GM19467 (cell line): ENCODE measurements at regions not wholly inside any gene's neighbourhood (a gene's known extent, or its start where the extent isn't known, plus 50 kb on each side); places are given as distances from the start of the nearest gene placed in this dataset.
"Not testable (repeated sequence)": the region's sequence is repeated elsewhere in the genome, so short reads cannot be mapped to it uniquely, and the experiment has no call there.

Experiments
- ATAC-seq: cut with Tn5 transposase; IDR thresholded peaks from one replicate; pipeline ENCODE4 v1.9.1; 2021; ENCODE audit warnings: mild to moderate bottlenecking, moderate library complexity; ENCODE audit not compliant: unreplicated experiment

- ATAC-seq, result no peak
Observed at GRCh38 chrX:8027827-8028226, 100.6 kb upstream of the PNPLA4 start.

- no peak for ATAC-seq
Observed at GRCh38 chrX:8025705-8026104, 98.5 kb upstream of the PNPLA4 start.

GRCh38 chrX:8018934-8019333 lies 91.7 kb upstream of the PNPLA4 start:
- no peak for ATAC-seq

- ATAC-seq, result no peak
Observed at GRCh38 chrX:8010105-8010504, 82.9 kb upstream of the PNPLA4 start.

- ATAC-seq, result no peak
Observed at GRCh38 chrX:8005678-8006347, 78.6 kb upstream of the PNPLA4 start.

DNA sequence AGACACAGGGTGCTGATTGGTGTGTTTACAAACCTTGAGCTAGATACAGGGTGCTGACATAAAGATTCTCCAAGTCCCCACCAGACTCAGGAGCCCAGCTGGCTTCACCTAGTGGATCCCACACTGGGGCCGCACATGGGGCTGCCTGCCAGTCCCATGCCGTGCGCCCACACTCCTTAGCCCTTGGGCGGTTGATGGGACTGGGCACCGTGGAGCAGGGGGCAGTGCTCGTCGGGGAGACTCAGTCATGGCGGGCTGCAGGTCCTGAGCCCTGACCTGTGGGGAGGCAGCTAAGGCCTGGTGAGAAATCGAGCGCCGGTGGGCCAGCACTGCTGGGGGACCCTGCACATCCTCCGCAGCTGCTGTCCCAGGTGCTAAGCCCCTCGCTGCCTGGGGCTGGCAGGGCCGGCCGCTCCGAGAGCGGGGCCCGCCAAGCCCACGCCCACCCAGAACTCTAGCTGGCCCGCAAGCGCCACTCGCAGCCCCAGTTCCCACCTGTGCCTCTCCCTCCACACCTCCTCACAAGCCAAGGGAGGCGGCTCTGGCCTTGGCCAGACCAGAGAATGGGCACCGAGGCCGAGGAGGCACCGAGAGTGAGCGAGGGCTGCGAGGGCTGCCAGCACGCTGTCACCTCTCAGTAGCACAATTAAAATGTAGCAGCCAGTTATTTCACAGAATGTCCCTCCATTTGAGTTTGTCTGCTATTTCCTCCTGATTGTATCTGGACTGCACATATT lies 76.1 kb upstream of the PNPLA4 start:
- ATAC-seq, result no peak

- ATAC-seq, result no peak
Observed at GRCh38 chrX:7996851-7997250, 69.6 kb upstream of the PNPLA4 start.

- ATAC-seq, result peak; percentile 71
Observed at GRCh38 chrX:7996414-7996813, 69.2 kb upstream of the PNPLA4 start.

- ATAC-seq, result no peak
Observed at GRCh38 chrX:7993873-7994272, 66.7 kb upstream of the PNPLA4 start.

DNA sequence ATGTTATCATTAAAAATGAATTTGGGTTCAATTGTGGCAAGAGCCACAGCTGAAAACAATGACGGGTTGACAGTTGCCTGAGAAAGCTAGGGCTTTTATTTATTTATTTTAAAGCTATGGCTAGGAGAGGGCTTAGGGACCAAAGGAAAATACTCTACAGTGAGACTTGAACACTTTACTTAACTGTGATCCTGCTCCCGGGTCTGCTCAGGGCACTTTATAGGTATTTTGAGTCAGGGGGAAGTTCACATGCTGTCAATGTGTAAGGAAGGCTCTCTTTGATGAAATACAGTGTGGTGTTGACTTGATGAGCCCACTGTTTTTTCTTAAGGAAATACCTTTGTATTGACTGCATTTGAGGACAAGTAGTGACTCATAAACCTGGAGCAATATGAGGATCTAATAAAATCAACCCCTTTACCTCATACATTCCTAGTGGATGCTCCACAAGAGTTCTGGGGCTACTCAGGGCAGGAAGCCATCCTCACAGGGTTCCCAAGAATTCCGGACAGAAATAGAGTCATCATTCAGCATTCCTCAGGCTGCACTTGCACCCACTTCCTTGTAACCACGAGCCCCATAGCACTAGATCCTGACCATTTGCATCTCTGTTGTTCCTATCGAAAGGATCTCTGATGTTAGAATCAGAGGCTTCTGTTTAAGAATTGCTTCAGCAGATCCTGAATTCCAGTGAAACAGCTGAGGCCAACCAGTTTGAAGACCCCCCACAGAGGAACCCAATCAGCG lies 61.0 kb upstream of the PNPLA4 start:
- ATAC-seq, result not testable (repeated sequence)

- no peak for ATAC-seq
Observed at GRCh38 chrX:7987160-7988012, 60.2 kb upstream of the PNPLA4 start.

DNA sequence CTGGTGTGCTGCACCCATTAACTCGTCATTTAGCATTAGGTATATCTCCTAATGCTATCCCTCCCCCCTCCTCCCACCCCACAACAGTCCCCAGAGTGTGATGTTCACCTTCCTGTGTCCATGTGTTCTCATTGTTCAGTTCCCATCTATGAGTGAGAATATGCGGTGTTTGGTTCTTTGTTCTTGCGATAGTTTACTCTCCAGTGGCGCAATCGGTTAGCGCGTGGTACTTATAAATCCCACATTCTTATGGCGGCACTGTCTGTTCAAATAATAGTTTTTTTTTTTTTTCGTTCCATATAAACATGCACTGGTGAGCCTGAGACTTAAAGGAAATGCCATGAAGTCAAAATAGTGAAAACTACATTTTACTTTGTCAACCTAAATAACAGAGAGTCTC lies 59.5 kb upstream of the PNPLA4 start:
- not testable (repeated sequence) for ATAC-seq

DNA sequence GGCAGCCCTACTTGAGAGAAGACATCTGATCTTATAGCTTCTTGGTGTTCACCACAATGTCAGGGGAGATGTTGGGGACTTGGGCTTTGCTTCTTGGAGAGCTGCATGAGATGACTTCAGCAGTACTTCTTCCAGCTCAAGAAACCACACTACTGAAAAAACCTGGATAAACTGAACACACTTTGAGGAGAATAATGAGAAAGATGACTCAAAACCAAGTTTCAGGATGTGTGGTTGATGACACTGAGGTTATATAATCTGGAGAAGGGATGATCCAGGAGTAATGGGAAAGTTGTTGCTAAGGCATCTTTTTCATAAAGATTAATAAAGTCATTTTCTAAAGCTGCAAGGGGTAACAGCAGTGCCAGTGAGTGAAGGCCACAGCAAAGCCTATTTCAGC lies 58.4 kb upstream of the PNPLA4 start:
- ATAC-seq, result no peak

GRCh38 chrX:7983581-7983980 lies 56.4 kb upstream of the PNPLA4 start:
- no peak for ATAC-seq
